ENCODE measurements at regions not wholly inside any gene's neighbourhood (a gene's known extent, or its start where the extent isn't known, plus 50 kb on each side); places are given as distances from the start of the nearest gene placed in this dataset.

GRCh38 chr6:56357616-56358373 lies 110.4 kb upstream of the COL21A1 start:
- TF ChIP-seq CTCF (IDR thresholded peaks at IDR 0.05) = no peak
- no peak for TF ChIP-seq POLR2A (IDR thresholded peaks at IDR 0.05)
